HepG2 (cell line): ENCODE measurements at regions not wholly inside any gene's neighbourhood (a gene's known extent, or its start where the extent isn't known, plus 50 kb on each side); places are given as distances from the start of the nearest gene placed in this dataset.

Source experiments
- ATAC-seq: fragments of 200-7000 bp; cut with Tn5 transposase; 3 replicates; pipeline ENCODE4 v1.9.1; 2020; ENCODE audit warnings: mild to moderate bottlenecking, moderate library complexity
- BruUV-seq: library from RNA; stranded (reverse); fragments of 400-500 nt; replicated peaks from 2 replicates; lab custom pipeline; 2021; lab: Mats Ljungman, UMichigan
- CTCF ChIA-PET: fragments of 300-600 bp; formaldehyde crosslinking; extraction: SDS; loops from one replicate; lab custom pipeline; 2021; ENCODE audit warnings: low total read pairs, inconsistent platforms, low intra/inter-chr PET ratio; lab: Yijun Ruan, JAX
- POLR2A ChIA-PET: fragments of 350-600 bp; sonication (Branson Sonifier 250); formaldehyde crosslinking; loops from one replicate; lab custom pipeline; 2020; ENCODE audit warnings: antibody characterized with exemption, inconsistent platforms; lab: Yijun Ruan, JAX
- DNase-seq: peaks from one replicate; pipeline ENCODE4 v3.0.0-alpha.2; 2015; ENCODE audit warnings: low spot score
- FAIRE-seq: peaks from 3 replicates; lab custom pipeline; 2011; peaks lifted over from hg19 to GRCh38; lab: Jason Lieb, UNC
- H2AFZ ChIP-seq: one replicate; pipeline ENCODE4 v1.6.1; 2011; ENCODE audit warnings: low read length, inconsistent platforms
- H3K27ac ChIP-seq: fragments of 300-600 bp; 3 replicates; pipeline ENCODE4 v1.8.0; 2011; ENCODE audit warnings: mixed run types, mild to moderate bottlenecking, mixed read lengths, low read length, inconsistent platforms; ENCODE audit not compliant: insufficient read depth; ENCODE audit errors: extremely low read length
- H3K27me3 ChIP-seq, 2 experiments: fragments of 200-600 bp in 1 of 2; 2 replicates in 1 of 2; 3 replicates in 1 of 2; pipeline versions ENCODE4 v1.6.0 to v1.8.0; 2011; ENCODE audit warnings: low read length in 2 of 2, mild to moderate bottlenecking in 2 of 2, moderate library complexity in 2 of 2, inconsistent platforms in 1 of 2; ENCODE audit not compliant: insufficient read depth in 2 of 2, control insufficient read depth in 1 of 2
- H3K36me3 ChIP-seq, 2 experiments: fragments of 200-600 bp in 1 of 2; replicated peaks in 1 of 2; 2 replicates in 1 of 2; 3 replicates in 1 of 2; pipeline versions ENCODE4 v1.5.1 to v1.8.0; 2011; ENCODE audit warnings: low read length in 2 of 2, inconsistent platforms in 1 of 2; ENCODE audit not compliant: insufficient read depth in 2 of 2, control insufficient read depth in 1 of 2
- H3K4me1 ChIP-seq: 2 replicates; pipeline ENCODE4 v1.5.1; 2012; ENCODE audit warnings: low read length, inconsistent platforms; ENCODE audit not compliant: insufficient read depth
- H3K4me2 ChIP-seq: 2 replicates; pipeline ENCODE4 v1.6.0; 2011; ENCODE audit warnings: low read depth, low read length, inconsistent platforms
- H3K4me3 ChIP-seq, 3 experiments: fragments of 200-600 bp in 1 of 3; sonication (generic), shearing (Covaris generic) in 1 of 3; replicated peaks in 1 of 3; 2 replicates each; pipeline ENCODE4 v1.5.1; 2011 to 2016; ENCODE audit warnings: low read length in 3 of 3, inconsistent platforms in 2 of 3, low read depth in 2 of 3, mild to moderate bottlenecking in 2 of 3, control low read depth in 1 of 3, mixed read lengths in 1 of 3; ENCODE audit not compliant: insufficient read depth in 1 of 3
- H3K79me2 ChIP-seq: one replicate; pipeline ENCODE4 v1.6.1; 2011; ENCODE audit warnings: low read length, inconsistent platforms; ENCODE audit not compliant: insufficient read depth
- H3K9ac ChIP-seq: 2 replicates; pipeline ENCODE4 v1.6.0; 2011; ENCODE audit warnings: mild to moderate bottlenecking, low read depth, low read length, inconsistent platforms; ENCODE audit not compliant: insufficient read depth
- H3K9me3 ChIP-seq: 2 replicates; pipeline ENCODE4 v1.5.1; 2012; ENCODE audit warnings: mild to moderate bottlenecking, low read length
- H4K20me1 ChIP-seq: 2 replicates; pipeline ENCODE4 v1.6.0; 2011; ENCODE audit warnings: inconsistent platforms, mild to moderate bottlenecking, low read length, moderate library complexity; ENCODE audit not compliant: insufficient read depth
- CBX2 ChIP-seq, 2 experiments: fragments of 200-600 bp in 1 of 2; sonication (generic); formaldehyde crosslinking in 1 of 2; IDR thresholded peaks; 2 replicates each; pipeline versions ENCODE4 v1.7.0 to v1.8.1; 2018 to 2022; ENCODE audit warnings: low read depth in 2 of 2, low read length in 1 of 2, mild to moderate bottlenecking in 1 of 2, missing genetic modification reagents in 1 of 2
- CEBPB ChIP-seq: IDR thresholded peaks from 2 replicates; pipeline ENCODE4 v1.6.1; 2011; ENCODE audit warnings: low read depth, low read length, improper control_type of control experiment, borderline replicate concordance
- HNF4G ChIP-seq, 2 experiments: sonication (generic) in 1 of 2; formaldehyde crosslinking in 1 of 2; IDR thresholded peaks; 2 replicates each; pipeline versions ENCODE4 v1.4.0 to v1.6.1; 2011 to 2020; ENCODE audit warnings: borderline replicate concordance in 2 of 2, low read depth in 2 of 2, mild to moderate bottlenecking in 2 of 2, low read length in 1 of 2, missing genetic modification reagents in 1 of 2, moderate library complexity in 1 of 2
- KAT8 ChIP-seq: IDR thresholded peaks from 2 replicates; pipeline ENCODE4 v1.6.1; 2016; ENCODE audit warnings: missing genetic modification reagents, missing compliant biosample characterization
- LCORL ChIP-seq, 2 experiments: fragments of 450-650 bp in 1 of 2; sonication (generic) in 1 of 2; formaldehyde crosslinking in 1 of 2; IDR thresholded peaks; 2 replicates each; pipeline versions ENCODE4 v1.5.0 to v1.6.1; 2017 to 2020; ENCODE audit warnings: antibody characterized with exemption in 1 of 2, missing genetic modification reagents in 1 of 2
- NR3C1 ChIP-seq: sonication (generic); formaldehyde crosslinking; IDR thresholded peaks from 2 replicates; pipeline ENCODE4 v1.4.0; 2020; ENCODE audit warnings: missing genetic modification reagents
- PLSCR1 ChIP-seq: sonication (generic); formaldehyde crosslinking; IDR thresholded peaks from 2 replicates; pipeline ENCODE4 v1.5.0; 2020; ENCODE audit warnings: missing genetic modification reagents, mild to moderate bottlenecking, borderline replicate concordance
- RXRB ChIP-seq: IDR thresholded peaks from 2 replicates; pipeline ENCODE4 v1.6.1; 2016; ENCODE audit warnings: borderline replicate concordance, missing genetic modification reagents, missing compliant biosample characterization
- ZFP37 ChIP-seq: sonication (generic); formaldehyde crosslinking; IDR thresholded peaks from 2 replicates; pipeline ENCODE4 v1.4.0; 2020; ENCODE audit warnings: missing genetic modification reagents, borderline replicate concordance
- ZNF234 ChIP-seq: sonication (generic); formaldehyde crosslinking; conservative IDR thresholded peaks from 2 replicates; pipeline ENCODE4 v1.5.1; 2020; ENCODE audit warnings: mild to moderate bottlenecking, missing genetic modification reagents
- ZNF3 ChIP-seq: IDR thresholded peaks from 2 replicates; pipeline ENCODE4 v1.7.0; 2017; ENCODE audit warnings: inconsistent platforms
- ZNF343 ChIP-seq: sonication (generic); formaldehyde crosslinking; IDR thresholded peaks from 2 replicates; pipeline ENCODE4 v1.4.0; 2020; ENCODE audit warnings: mild to moderate bottlenecking, missing genetic modification reagents
- WGBS: methylation state at CpG from one replicate; pipeline ENCODE4 v1.1.6; 2017; ENCODE audit warnings: low lambda C conversion rate; 5-methylcytosine and 5-hydroxymethylcytosine counted together
- in situ Hi-C: cut with HindIII; loops from 2 replicates; pipeline ENCODE4 v1.10.0; 2017; ENCODE audit warnings: low pct_unique_long_range_greater_than_20kb; ENCODE audit not compliant: extremely low pct_ligation_motif_present
- intact Hi-C: fragments of 100-400 bp; cut with micrococcal nuclease; formaldehyde crosslinking; loops from one replicate; pipeline ENCODE4 v1.10.0; 2022; ENCODE audit not compliant: unreplicated experiment
- TF ChIP-seq, protein P1 (sequence below): sonication (generic); formaldehyde crosslinking; IDR thresholded peaks from 2 replicates; pipeline ENCODE4 v1.4.0; 2020; ENCODE audit warnings: missing genetic modification reagents, borderline replicate concordance
- TF ChIP-seq, protein P2 (sequence below): sonication (generic); formaldehyde crosslinking; IDR thresholded peaks from 2 replicates; pipeline ENCODE4 v1.4.0; 2020; ENCODE audit warnings: mild to moderate bottlenecking, missing genetic modification reagents

DNA sequence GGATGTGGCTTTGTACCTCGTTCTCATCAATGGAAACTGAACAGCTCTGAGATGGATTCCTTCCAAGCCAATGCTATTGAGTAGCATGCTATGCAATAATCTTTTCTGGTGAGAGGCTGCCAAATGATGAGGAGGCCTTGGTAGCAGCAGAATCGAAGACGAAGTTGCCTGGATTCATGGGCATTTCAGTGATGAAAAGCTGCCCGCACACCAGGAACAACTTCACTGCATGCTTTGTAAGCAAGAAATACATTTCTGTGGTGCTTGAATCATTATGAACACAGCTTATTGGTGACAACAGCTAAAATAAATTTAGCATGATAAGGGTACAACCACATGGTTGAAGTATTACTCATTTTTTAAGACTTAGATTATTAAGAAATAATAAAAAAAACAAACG, 246.8 kb upstream of the ROBO1 start:
- H2AFZ ChIP-seq, result no peak overlapping the region

More for the DNA sequence above, 246.8 kb upstream of the ROBO1 start:
- FAIRE-seq (no peak), ATAC-seq (no peak), DNase-seq (no peak)
- Histone ChIP-seq H3K79me2 (no peaks in the 10 kb centered on the region), H3K4me2 (no peak overlapping the region), H3K9me3 (no peaks in the 10 kb centered on the region), H4K20me1 (no peaks in the 10 kb centered on the region), H3K4me1 (no peaks in the 10 kb centered on the region), H3K27me3 (no peaks in the 10 kb centered on the region), H3K27ac (no peak overlapping the region), H3K4me3 (no peak overlapping the region)
- no TSS peak for BruUV-seq
- POLR2A ChIA-PET, result no interaction called here
- in situ Hi-C loops (no loop called here), intact Hi-C loops (no loop called here)
- WGBS, result 14% methylated on average over 5 of the region's 5 CpGs
- TF ChIP-seq ZNF3 (CRISPR knock-in tag), result no peak
- TF ChIP-seq ZFP37 (CRISPR knock-in tag), result no peak
- no peak for TF ChIP-seq ZNF234 (CRISPR knock-in tag)
- no peak for TF ChIP-seq KAT8 (CRISPR knock-in tag)
- TF ChIP-seq, protein P1, sequence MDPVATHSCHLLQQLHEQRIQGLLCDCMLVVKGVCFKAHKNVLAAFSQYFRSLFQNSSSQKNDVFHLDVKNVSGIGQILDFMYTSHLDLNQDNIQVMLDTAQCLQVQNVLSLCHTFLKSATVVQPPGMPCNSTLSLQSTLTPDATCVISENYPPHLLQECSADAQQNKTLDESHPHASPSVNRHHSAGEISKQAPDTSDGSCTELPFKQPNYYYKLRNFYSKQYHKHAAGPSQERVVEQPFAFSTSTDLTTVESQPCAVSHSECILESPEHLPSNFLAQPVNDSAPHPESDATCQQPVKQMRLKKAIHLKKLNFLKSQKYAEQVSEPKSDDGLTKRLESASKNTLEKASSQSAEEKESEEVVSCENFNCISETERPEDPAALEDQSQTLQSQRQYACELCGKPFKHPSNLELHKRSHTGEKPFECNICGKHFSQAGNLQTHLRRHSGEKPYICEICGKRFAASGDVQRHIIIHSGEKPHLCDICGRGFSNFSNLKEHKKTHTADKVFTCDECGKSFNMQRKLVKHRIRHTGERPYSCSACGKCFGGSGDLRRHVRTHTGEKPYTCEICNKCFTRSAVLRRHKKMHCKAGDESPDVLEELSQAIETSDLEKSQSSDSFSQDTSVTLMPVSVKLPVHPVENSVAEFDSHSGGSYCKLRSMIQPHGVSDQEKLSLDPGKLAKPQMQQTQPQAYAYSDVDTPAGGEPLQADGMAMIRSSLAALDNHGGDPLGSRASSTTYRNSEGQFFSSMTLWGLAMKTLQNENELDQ, result no peak
- TF ChIP-seq NR3C1 (CRISPR knock-in tag), result no peak
- no peak for TF ChIP-seq RXRB (CRISPR knock-in tag)
- no peak for TF ChIP-seq ZNF343 (CRISPR knock-in tag)
- no peak for TF ChIP-seq CBX2 (IDR thresholded peaks at IDR 0.05; ENCODE audit: low read depth, low read length)
- no peak for TF ChIP-seq CBX2 (CRISPR knock-in tag; IDR thresholded peaks at IDR 0.05; ENCODE audit: low read depth)
- TF ChIP-seq, protein P2, sequence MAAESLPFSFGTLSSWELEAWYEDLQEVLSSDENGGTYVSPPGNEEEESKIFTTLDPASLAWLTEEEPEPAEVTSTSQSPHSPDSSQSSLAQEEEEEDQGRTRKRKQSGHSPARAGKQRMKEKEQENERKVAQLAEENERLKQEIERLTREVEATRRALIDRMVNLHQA (CRISPR knock-in tag), result no peak
- TF ChIP-seq PLSCR1 (CRISPR knock-in tag), result no peak
- TF ChIP-seq LCORL (IDR thresholded peaks at IDR 0.05), result no peak
- no peak for TF ChIP-seq LCORL (CRISPR knock-in tag; IDR thresholded peaks at IDR 0.05)
- TF ChIP-seq CEBPB, result no peak
- no peak for TF ChIP-seq HNF4G (IDR thresholded peaks at IDR 0.05; ENCODE audit: borderline replicate concordance, low read depth, low read length)
- TF ChIP-seq HNF4G (CRISPR knock-in tag; IDR thresholded peaks at IDR 0.05; ENCODE audit: borderline replicate concordance, low read depth), result no peak
- TF ChIP-seq, all 625 proteins: peak for 0
- no peaks in the 10 kb centered on the region for H3K36me3 ChIP-seq
- no peak overlapping the region for H3K9ac ChIP-seq
- CTCF ChIA-PET, result no interaction called here
